ENCODE measurements at regions not wholly inside any gene's neighbourhood (a gene's known extent, or its start where the extent isn't known, plus 50 kb on each side); places are given as distances from the start of the nearest gene placed in this dataset.

DNA sequence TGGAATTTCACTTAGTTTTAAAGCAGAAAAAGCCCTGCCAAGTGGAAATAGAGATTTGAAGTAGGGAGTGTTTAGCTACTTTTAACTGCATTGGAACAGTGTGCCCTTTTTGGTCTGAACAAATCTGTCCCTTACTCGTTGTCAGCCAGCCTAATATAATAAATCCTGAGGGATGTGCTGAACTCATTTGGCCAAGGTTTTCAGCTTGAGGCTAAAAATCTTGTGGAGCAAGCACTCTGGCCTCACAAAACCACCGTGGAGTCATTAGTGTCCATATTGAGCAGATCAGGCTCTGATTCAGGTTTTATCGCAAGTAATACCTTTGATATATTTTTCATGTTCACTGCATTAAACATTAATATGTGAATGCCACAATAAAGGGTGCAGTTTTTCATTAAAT lies 383.5 kb downstream of the FRK start:
- intact Hi-C loops (cut with micrococcal nuclease), result no loop called here
- Histone ChIP-seq H3K36me3 (ENCODE audit: control insufficient read depth in 1 of 2, insufficient read depth in 2 of 2, low read length in 2 of 2) (no peaks in the 10 kb centered on the region), H3K4me3 (replicated peaks in 1 of 2; ENCODE audit: low read depth in 1 of 2, low read length in 2 of 2) (no peak overlapping the region), H3K4me1 (ENCODE audit: control insufficient read depth in 1 of 2, insufficient read depth in 2 of 2, low read length in 2 of 2) (no peaks in the 10 kb centered on the region), H3K27ac (ENCODE audit: low read depth, low read length) (no peak overlapping the region), H3K9ac (ENCODE audit: low read length) (no peak overlapping the region), H4K20me1 (ENCODE audit: insufficient read depth) (no peaks in the 10 kb centered on the region), H3K9me2 (ENCODE audit: insufficient read depth) (no peaks in the 10 kb centered on the region), H2AFZ (ENCODE audit: low read depth, low read length, poor library complexity, severe bottlenecking) (no peak overlapping the region), H3K79me2 (ENCODE audit: insufficient read depth, low read length) (no peaks in the 10 kb centered on the region), H3K4me2 (ENCODE audit: low read length) (no peak overlapping the region), H3K27me3 (ENCODE audit: insufficient read depth, low read length) (peaks cover 54% of the 10 kb centered on the region), H3K9me3 (ENCODE audit: control insufficient read depth in 1 of 2, insufficient read depth in 1 of 2, low read depth in 1 of 2, low read length in 2 of 2) (no peaks in the 10 kb centered on the region)
- BruUV-seq (replicated peaks), result no TSS peak
- CTCF ChIA-PET, result no interaction called here
- DNase-seq (ENCODE audit: low read depth, low spot score), result no peak
- no peak for ATAC-seq
- RAD21 ChIA-PET (ENCODE audit: low non-redundant PET in 1 of 2, low total read pairs in 2 of 2, uncharacterized antibody in 2 of 2, unreplicated experiment in 2 of 2), result no interaction called here
- POLR2A ChIA-PET, result no interaction called here
- TF ChIP-seq SRF (IDR thresholded peaks at IDR 0.05; ENCODE audit: low read depth), result no peak
- TF ChIP-seq FOSL1 (IDR thresholded peaks at IDR 0.05; ENCODE audit: low read depth), result no peak
- no peak for TF ChIP-seq EZH2 (IDR thresholded peaks at IDR 0.05)
- no peak for TF ChIP-seq SIN3A (IDR thresholded peaks at IDR 0.05; ENCODE audit: low read depth)
- TF ChIP-seq ELF1 (IDR thresholded peaks at IDR 0.05; ENCODE audit: borderline replicate concordance, low read depth), result no peak
- TF ChIP-seq, protein P1, sequence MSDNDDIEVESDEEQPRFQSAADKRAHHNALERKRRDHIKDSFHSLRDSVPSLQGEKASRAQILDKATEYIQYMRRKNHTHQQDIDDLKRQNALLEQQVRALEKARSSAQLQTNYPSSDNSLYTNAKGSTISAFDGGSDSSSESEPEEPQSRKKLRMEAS (IDR thresholded peaks at IDR 0.05), result no peak
- TF ChIP-seq, protein P2, sequence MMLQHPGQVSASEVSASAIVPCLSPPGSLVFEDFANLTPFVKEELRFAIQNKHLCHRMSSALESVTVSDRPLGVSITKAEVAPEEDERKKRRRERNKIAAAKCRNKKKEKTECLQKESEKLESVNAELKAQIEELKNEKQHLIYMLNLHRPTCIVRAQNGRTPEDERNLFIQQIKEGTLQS (IDR thresholded peaks at IDR 0.05), result no peak
- TF ChIP-seq SP1 (IDR thresholded peaks at IDR 0.05; ENCODE audit: low read depth), result no peak
- TF ChIP-seq JUND (IDR thresholded peaks at IDR 0.05), result no peak
- no peak for TF ChIP-seq CBX3 (IDR thresholded peaks at IDR 0.05; ENCODE audit: low read depth)
- no peak for TF ChIP-seq YY1 (IDR thresholded peaks at IDR 0.05; ENCODE audit: extremely low read depth, insufficient replicate concordance, low read depth, low read length)
- TF ChIP-seq EGR1 (IDR thresholded peaks at IDR 0.05; ENCODE audit: low read depth), result no peak
- no peak for TF ChIP-seq TCF7L2 (IDR thresholded peaks at IDR 0.05; ENCODE audit: borderline replicate concordance, extremely low read depth, insufficient read depth, insufficient read length)
- TF ChIP-seq, protein P3, sequence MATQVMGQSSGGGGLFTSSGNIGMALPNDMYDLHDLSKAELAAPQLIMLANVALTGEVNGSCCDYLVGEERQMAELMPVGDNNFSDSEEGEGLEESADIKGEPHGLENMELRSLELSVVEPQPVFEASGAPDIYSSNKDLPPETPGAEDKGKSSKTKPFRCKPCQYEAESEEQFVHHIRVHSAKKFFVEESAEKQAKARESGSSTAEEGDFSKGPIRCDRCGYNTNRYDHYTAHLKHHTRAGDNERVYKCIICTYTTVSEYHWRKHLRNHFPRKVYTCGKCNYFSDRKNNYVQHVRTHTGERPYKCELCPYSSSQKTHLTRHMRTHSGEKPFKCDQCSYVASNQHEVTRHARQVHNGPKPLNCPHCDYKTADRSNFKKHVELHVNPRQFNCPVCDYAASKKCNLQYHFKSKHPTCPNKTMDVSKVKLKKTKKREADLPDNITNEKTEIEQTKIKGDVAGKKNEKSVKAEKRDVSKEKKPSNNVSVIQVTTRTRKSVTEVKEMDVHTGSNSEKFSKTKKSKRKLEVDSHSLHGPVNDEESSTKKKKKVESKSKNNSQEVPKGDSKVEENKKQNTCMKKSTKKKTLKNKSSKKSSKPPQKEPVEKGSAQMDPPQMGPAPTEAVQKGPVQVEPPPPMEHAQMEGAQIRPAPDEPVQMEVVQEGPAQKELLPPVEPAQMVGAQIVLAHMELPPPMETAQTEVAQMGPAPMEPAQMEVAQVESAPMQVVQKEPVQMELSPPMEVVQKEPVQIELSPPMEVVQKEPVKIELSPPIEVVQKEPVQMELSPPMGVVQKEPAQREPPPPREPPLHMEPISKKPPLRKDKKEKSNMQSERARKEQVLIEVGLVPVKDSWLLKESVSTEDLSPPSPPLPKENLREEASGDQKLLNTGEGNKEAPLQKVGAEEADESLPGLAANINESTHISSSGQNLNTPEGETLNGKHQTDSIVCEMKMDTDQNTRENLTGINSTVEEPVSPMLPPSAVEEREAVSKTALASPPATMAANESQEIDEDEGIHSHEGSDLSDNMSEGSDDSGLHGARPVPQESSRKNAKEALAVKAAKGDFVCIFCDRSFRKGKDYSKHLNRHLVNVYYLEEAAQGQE (IDR thresholded peaks at IDR 0.05; ENCODE audit: low read depth), result no peak
- TF ChIP-seq ZNF274 (IDR thresholded peaks at IDR 0.05; ENCODE audit: low read depth, low read length), result no peak
- no peak for TF ChIP-seq CEBPB (IDR thresholded peaks at IDR 0.05; ENCODE audit: low read depth)
- TF ChIP-seq POLR2AphosphoS5 (IDR thresholded peaks at IDR 0.05; ENCODE audit: low read depth, low read length), result no peak
- no peak for TF ChIP-seq CTCF (IDR thresholded peaks at IDR 0.05 in 2 of 3, conservative IDR thresholded peaks at IDR 0.05 in 1 of 3; ENCODE audit: borderline replicate concordance in 1 of 3, insufficient read depth in 1 of 3, low read depth in 2 of 3, low read length in 2 of 3)
